HAP-1 (cell line): ENCODE measurements at regions not wholly inside any gene's neighbourhood (a gene's known extent, or its start where the extent isn't known, plus 50 kb on each side); places are given as distances from the start of the nearest gene placed in this dataset.
"Not testable (repeated sequence)": the region's sequence is repeated elsewhere in the genome, so short reads cannot be mapped to it uniquely, and the experiment has no call there.

Source experiments
- DNase-seq, 2 experiments: peaks; one replicate each; pipeline ENCODE4 v3.0.0-alpha.2; 2016 to 2020; ENCODE audit warnings: low spot score in 2 of 2
- H3K27me3 ChIP-seq: fragments of 250-450 bp; sonication (Bioruptor Pico); 2 replicates; pipeline ENCODE4 v1.5.1; 2020; ENCODE audit warnings: low read depth, mild to moderate bottlenecking, moderate library complexity
- H3K36me3 ChIP-seq: fragments of 250-450 bp; sonication (Bioruptor Pico); replicated peaks from 2 replicates; pipeline ENCODE4 v1.5.1; 2020; ENCODE audit warnings: mild to moderate bottlenecking
- H3K4me1 ChIP-seq: fragments of 250-450 bp; sonication (Bioruptor Pico); 2 replicates; pipeline ENCODE4 v1.5.1; 2020; ENCODE audit warnings: mild to moderate bottlenecking
- H3K4me3 ChIP-seq: fragments of 250-450 bp; sonication (Bioruptor Pico); 2 replicates; pipeline ENCODE4 v1.5.1; 2020; ENCODE audit warnings: mild to moderate bottlenecking, moderate library complexity
- H3K9me3 ChIP-seq: fragments of 250-450 bp; sonication (Bioruptor Pico); 2 replicates; pipeline ENCODE4 v1.5.1; 2020; ENCODE audit warnings: mild to moderate bottlenecking, moderate library complexity
- in situ Hi-C: fragments of 300-500 bp; cut with MboI; formaldehyde crosslinking; loops from 3 replicates; pipeline ENCODE4 v1.14.3; 2020; ENCODE audit warnings: low sequenced_read_pairs, inconsistent platforms, mixed read lengths

DNA sequence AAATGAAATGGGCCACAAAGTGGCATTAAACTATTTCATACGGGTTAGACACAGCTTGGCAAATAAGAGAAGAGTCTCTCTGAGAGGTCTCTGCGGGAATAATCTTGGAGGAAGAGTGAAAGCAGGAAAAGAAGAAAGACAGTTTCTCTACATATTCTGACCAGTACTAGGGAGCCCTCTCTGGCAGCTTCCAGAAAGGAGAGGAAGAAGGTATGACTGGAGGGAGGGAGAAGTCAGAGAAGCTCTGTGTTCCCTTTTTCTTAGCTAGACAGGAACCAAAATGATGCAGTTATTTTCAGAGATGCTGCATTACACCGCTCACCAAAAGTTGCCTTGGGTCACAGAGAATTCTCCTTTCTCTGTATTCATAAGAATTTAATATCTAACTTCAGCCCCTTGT is 382.1 kb downstream of the KCNA4 start:
- in situ Hi-C loops = no loop called here
- Histone ChIP-seq H3K4me1 (no peaks in the 10 kb centered on the region), H3K9me3 (no peaks in the 10 kb centered on the region), H3K36me3 (no peaks in the 10 kb centered on the region), H3K4me3 (no peak overlapping the region), H3K27me3 (no peaks in the 10 kb centered on the region)
- DNase-seq = no peak

DNA sequence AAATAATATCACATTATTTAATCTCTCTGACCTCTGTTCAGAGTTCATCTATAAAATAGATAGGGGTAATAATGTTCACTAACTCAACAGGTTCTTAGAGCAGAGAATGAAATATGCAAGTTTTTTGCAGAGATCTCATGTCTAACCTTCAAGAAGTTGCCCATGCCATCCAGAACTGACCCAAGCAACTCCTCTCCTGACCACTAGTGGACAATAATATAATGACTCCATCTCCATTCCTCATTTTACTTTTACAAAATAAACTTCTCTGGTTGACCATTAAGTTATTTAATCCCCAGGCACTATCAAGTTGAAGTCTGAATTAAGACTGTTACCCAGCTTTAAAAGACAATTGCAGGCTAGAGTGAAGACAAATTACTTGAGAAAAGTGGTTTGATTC is 382.6 kb downstream of the KCNA4 start:
- H3K4me3 ChIP-seq = no peak overlapping the region
- in situ Hi-C loops = no loop called here
- DNase-seq = no peak

DNA sequence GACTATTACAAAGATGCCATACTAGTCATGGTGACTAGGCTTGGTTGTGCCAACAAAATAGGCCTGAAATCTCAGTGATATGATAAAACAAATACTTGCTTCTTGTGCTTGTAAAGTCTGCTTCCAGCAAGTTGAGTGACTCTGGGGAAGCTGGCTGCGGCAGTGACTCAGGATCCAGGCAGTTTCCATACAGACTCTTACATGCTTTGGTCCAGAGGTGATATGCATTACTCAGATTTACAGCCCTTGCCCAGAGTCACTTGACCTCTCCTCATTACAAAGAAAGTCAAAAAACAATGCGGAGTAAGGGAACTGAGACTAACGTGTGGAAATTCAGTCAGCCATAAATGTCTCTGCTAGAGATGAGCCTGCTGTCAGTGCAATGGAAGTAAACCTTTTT is 387.5 kb downstream of the KCNA4 start:
- in situ Hi-C loops = no loop called here
- H3K4me3 ChIP-seq = no peak overlapping the region
- H3K27me3 ChIP-seq = no peaks in the 10 kb centered on the region
- no peak for DNase-seq
- no peaks in the 10 kb centered on the region for H3K9me3 ChIP-seq
- no peaks in the 10 kb centered on the region for H3K4me1 ChIP-seq
- H3K36me3 ChIP-seq = no peaks in the 10 kb centered on the region

More for the DNA sequence above, 382.6 kb downstream of the KCNA4 start:
- no peaks in the 10 kb centered on the region for H3K4me1 ChIP-seq
- H3K9me3 ChIP-seq = no peaks in the 10 kb centered on the region
- H3K36me3 ChIP-seq = no peaks in the 10 kb centered on the region
- no peaks in the 10 kb centered on the region for H3K27me3 ChIP-seq

DNA sequence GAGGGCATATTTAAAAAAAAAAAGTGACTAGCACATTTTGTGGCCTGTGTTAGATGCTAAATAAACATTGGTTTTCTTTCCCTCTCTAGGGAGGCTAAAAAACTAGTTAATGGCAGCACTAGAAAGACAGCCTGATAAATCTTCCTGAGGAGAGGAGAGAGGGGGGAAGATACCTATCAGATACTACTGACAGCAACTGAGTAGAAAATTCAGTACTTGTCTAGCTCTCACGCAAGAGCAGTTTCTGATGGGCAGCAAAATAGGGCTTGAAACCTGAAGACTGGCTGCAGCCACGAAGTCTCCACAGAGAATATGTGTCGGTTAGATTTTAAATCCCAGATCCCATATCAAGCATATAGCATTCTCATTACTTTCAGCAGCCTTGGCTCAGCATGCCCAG is 388.2 kb downstream of the KCNA4 start:
- Histone ChIP-seq H3K27me3 (no peaks in the 10 kb centered on the region), H3K4me3 (no peak overlapping the region), H3K4me1 (no peaks in the 10 kb centered on the region), H3K36me3 (no peaks in the 10 kb centered on the region), H3K9me3 (no peaks in the 10 kb centered on the region)
- in situ Hi-C loops = no loop called here
- DNase-seq = no peak

DNA sequence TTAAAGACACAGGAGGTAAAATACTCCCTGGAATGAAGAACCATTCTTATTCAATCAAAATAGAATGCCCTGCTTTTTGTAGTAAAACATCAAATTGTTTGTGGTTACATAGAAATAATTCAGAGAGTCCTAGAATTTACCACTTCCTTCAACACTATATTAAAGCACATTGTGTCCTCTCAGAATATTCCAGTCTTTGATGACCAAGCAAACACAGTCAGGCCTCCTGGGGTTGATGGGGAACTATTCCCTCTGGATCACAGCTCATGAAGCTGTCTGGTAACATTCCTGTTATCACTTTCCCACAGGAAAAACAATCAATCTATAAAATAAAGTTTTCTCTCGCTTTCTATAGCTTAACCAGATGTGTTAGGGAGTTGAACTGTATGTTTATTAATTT is 389.3 kb downstream of the KCNA4 start:
- no peaks in the 10 kb centered on the region for H3K4me1 ChIP-seq
- H3K4me3 ChIP-seq = no peak overlapping the region
- no peaks in the 10 kb centered on the region for H3K36me3 ChIP-seq
- no peaks in the 10 kb centered on the region for H3K9me3 ChIP-seq
- in situ Hi-C loops = no loop called here
- H3K27me3 ChIP-seq = no peaks in the 10 kb centered on the region
- no peak for DNase-seq

DNA sequence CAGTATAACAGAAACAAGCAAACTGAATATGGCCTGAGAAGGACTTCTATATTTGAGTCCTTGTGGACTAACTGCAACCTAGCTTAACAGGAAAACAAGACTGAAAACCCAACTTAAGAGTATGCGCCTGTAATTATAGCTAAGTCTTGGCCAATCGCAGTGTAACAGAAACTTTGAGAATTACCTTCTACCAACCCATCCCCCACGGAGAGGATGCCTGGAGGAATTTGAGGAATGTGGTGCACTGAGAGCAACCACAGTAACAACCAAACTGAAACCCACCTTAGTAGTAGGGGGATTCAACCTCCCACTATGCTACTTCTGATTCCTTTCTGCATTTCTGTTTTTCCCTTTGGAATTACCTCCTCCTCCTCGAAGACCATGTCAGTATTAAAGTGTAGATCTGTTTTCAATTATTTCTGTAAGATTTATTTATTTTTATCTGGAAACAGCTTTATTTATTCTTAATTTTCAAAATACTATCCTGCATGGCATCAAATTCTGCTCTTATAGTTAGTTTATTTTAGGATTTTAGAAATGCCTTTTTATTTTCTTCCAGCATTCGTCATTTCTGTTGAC is 393.6 kb downstream of the KCNA4 start:
- Histone ChIP-seq H3K9me3 (no peaks in the 10 kb centered on the region), H3K36me3 (no peaks in the 10 kb centered on the region), H3K27me3 (no peaks in the 10 kb centered on the region), H3K4me3 (no peak overlapping the region), H3K4me1 (no peaks in the 10 kb centered on the region)
- no peak for DNase-seq
- in situ Hi-C loops = no loop called here

DNA sequence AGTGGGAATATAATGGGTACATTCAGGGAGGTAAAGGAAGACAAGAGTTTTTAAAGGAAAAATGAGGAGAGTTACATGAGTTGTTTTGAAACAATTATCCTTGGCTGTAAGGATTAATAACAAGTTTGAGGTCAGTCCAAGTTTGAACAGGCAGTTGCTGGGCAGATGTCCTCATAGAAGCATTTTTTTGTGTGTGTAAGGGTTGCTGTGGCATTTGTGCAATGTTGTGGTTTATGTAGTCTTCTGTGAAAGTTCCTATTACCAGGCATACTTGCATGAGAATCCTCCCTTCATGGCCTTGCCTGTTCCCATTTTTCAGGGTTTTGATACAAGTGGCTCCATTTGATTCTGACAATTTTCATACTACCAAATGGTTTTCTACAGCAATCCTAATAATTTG is 400.2 kb downstream of the KCNA4 start:
- no peaks in the 10 kb centered on the region for H3K9me3 ChIP-seq
- no peaks in the 10 kb centered on the region for H3K27me3 ChIP-seq
- no peak overlapping the region for H3K4me3 ChIP-seq
- H3K4me1 ChIP-seq = no peaks in the 10 kb centered on the region
- in situ Hi-C loops = no loop called here
- DNase-seq = no peak
- no peaks in the 10 kb centered on the region for H3K36me3 ChIP-seq

DNA sequence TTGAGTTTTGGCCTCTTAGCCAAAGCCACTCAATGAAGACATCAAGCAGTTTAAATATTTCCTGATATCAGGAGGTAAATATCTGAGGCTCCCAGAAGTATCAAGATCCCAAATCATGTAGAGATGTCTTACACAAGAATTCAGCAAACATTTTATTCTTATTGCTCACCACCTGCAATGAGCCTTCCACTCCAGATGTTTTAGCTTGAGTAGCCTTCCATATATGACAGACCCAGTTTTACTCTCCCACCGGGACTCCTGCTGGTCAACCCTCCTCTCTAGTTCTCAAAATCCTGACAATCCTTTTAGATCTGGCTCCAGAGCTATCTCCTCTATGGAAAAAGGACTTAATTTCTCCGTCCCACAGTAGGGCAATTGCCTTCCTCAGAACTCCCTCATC is 404.4 kb downstream of the KCNA4 start:
- Histone ChIP-seq H3K4me3 (no peak overlapping the region), H3K36me3 (no peaks in the 10 kb centered on the region), H3K9me3 (no peaks in the 10 kb centered on the region), H3K4me1 (no peaks in the 10 kb centered on the region), H3K27me3 (no peaks in the 10 kb centered on the region)
- in situ Hi-C loops = no loop called here
- no peak for DNase-seq

DNA sequence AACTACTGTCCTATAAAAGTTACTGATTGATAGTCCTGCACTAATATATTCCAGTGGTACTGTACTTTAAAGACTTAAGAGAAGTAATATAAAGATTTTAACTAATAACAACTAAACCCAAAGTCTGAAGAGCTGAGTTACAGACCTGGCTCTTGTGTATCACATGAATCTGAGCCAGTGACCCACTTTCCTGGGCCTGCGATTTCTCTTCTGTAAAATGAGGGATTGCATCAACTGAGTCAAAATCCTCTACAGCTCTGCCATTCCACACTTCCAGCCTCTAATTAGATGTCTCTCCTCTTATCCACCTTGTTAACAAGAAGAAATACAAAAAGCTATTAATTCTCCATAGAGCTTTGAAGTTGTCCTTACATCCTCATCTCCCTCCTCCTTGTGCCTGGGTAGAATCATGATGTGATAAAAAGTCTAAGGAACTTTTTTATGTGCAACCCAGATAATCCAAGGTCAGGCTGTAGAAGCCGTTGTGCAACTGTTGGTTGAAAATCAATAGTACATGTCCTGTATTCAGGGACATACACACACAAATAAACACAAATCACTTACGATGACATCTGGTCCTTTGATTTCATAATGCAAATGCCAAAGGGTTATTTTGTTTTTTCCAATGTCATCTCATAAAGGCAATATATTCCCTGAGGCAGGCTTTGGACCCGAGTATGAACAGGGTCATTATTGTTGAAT is 410.3 kb downstream of the KCNA4 start:
- H3K36me3 ChIP-seq = no peaks in the 10 kb centered on the region
- in situ Hi-C loops = no loop called here
- no peak for DNase-seq
- no peaks in the 10 kb centered on the region for H3K4me1 ChIP-seq
- H3K27me3 ChIP-seq = no peaks in the 10 kb centered on the region
- H3K4me3 ChIP-seq = no peak overlapping the region
- H3K9me3 ChIP-seq = no peaks in the 10 kb centered on the region

DNA sequence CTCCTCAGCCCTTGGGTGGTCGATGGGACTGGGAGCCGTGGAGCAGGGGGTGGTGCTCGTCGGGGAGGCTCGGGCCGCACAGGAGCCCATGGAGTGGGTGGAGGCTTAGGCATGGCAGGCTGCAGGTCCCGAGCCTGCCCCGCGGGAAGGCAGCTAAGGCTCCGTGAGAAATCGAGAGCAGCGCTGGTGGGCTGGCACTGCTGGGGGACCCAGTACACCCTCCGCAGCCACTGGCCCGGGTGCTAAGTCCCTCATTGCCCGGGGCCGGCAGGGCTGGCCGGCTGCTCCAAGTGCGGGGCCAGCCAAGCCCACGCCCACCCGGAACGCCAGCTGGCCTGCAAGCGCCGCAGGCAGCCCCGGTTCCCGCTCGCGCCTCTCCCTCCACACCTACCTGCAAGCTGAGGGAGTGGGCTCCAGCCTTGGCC is 416.7 kb downstream of the KCNA4 start:
- H3K9me3 ChIP-seq, H3K27me3 ChIP-seq, DNase-seq, in situ Hi-C loops, H3K36me3 ChIP-seq, H3K4me1 ChIP-seq, H3K4me3 ChIP-seq: not testable (repeated sequence)

DNA sequence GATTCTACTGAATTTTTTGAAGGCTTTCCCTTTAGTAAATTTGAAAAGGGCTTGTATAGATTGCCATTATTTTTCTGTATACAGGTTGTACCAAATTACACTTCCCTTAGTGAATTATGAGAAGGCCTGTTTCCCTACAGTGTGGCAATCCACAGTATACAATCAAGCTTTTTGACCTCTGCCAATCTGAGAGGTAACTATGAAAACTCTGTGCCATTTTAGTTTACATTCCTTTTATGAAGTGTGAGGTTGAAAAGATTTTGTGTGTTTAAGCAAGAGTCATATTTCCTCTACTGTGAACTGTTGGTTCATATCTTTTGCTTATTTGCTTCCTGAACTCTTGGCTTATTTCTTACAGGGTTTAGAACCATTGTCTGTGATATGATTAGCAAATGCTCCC is 432.5 kb downstream of the KCNA4 start:
- H3K36me3 ChIP-seq = no peaks in the 10 kb centered on the region
- in situ Hi-C loops = no loop called here
- no peaks in the 10 kb centered on the region for H3K9me3 ChIP-seq
- H3K4me3 ChIP-seq = no peak overlapping the region
- H3K4me1 ChIP-seq = no peaks in the 10 kb centered on the region
- H3K27me3 ChIP-seq = no peaks in the 10 kb centered on the region
- DNase-seq = no peak

DNA sequence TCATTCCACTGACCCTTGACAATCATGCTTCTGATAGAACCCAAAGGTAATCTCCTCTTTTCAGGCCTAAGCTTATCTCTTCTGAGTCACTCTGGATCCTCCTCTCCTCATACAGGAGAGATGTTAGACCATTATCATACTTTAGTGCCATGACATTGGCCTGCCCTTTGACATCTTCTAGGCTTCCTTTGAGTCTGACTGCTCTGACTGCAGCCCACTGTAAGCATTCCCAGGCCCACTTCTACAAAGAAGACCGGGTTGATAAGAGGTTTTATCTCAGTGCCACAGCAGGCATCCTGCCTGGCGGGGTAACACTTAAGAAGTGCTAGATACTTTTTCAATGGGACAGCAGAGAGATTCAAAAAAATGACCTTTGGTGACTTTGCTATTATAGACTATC is 438.0 kb downstream of the KCNA4 start:
- no peaks in the 10 kb centered on the region for H3K27me3 ChIP-seq
- in situ Hi-C loops = no loop called here
- no peak for DNase-seq
- H3K4me1 ChIP-seq = no peaks in the 10 kb centered on the region
- no peaks in the 10 kb centered on the region for H3K36me3 ChIP-seq
- H3K9me3 ChIP-seq = no peaks in the 10 kb centered on the region
- no peak overlapping the region for H3K4me3 ChIP-seq

DNA sequence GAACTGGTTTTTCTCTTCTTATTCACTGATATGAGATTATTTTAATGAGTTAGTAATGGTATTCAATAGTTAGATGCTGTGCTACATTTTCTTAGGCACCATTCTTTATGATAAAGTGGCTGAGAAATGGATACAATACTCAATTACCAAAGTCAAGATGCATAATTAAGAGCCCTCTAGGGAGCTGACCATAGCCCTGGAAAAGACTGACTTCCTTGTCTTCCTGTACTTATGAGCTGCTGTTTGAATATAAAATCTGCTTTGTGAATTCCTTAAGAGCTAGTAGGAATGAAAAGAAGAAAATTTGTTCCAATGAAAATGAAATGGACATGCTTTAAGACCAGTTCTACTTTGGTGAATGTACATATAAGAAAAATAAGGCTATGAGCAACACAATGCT is 452.3 kb downstream of the KCNA4 start:
- no peak overlapping the region for H3K4me3 ChIP-seq
- no peaks in the 10 kb centered on the region for H3K27me3 ChIP-seq
- no peaks in the 10 kb centered on the region for H3K36me3 ChIP-seq
- no peaks in the 10 kb centered on the region for H3K4me1 ChIP-seq
- H3K9me3 ChIP-seq = no peaks in the 10 kb centered on the region; the same call in 1 of the 2 replicates
- in situ Hi-C loops = no loop called here
- DNase-seq = no peak

DNA sequence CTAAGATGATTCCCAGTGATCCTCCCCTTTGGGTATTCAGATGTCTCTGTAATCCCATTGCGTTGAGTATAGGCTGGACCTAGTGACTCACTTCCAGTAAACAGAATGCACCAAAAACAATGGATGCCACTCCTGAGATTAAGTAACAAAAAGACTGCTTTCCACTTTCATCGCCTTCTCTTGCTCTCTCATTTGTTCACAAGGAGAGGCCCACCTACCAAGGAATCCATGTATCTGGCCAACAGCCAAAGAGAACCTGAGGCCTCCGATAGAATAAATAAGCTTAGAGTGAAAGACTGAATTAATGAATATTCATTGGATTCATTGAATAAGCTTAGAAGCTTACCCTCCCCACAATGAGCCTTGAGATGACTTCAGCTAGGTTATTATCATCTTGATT is 454.6 kb downstream of the KCNA4 start:
- in situ Hi-C loops = no loop called here
- Histone ChIP-seq H3K36me3 (no peaks in the 10 kb centered on the region), H3K9me3 (no peaks in the 10 kb centered on the region), H3K27me3 (no peaks in the 10 kb centered on the region), H3K4me1 (no peaks in the 10 kb centered on the region), H3K4me3 (no peak overlapping the region)
- DNase-seq = peak in 1 of 2 experiments; percentile 12

DNA sequence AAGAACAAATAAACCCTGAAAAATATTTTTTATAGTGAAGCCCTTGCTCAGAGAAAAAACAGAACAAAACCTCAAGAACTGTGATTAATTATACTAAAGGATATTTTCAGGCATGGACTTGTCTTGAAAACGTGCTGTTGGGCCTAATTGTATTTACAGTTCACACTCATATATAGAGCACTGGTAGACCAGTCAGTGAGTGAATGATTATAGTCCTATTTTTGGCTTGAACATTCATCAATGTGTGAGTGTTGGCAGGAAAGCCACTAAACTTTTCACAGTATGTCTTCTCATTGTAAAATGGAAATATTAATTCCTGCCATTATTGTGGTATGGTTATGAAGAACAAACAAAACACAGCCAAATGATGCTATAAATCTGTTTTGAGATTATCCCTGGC is 462.8 kb downstream of the KCNA4 start:
- DNase-seq = no peak
- no peaks in the 10 kb centered on the region for H3K9me3 ChIP-seq
- no peaks in the 10 kb centered on the region for H3K4me1 ChIP-seq
- H3K4me3 ChIP-seq = no peak overlapping the region
- no peaks in the 10 kb centered on the region for H3K36me3 ChIP-seq
- in situ Hi-C loops = no loop called here
- no peaks in the 10 kb centered on the region for H3K27me3 ChIP-seq
